WTC11 (cell line): ENCODE measurements at regions not wholly inside any gene's neighbourhood (a gene's known extent, or its start where the extent isn't known, plus 50 kb on each side); places are given as distances from the start of the nearest gene placed in this dataset.

Experiments
- ATF3 ChIP-seq: sonication (generic); formaldehyde crosslinking; conservative IDR thresholded peaks from 2 replicates; pipeline ENCODE4 v1.8.1; 2022; ENCODE audit warnings: mild to moderate bottlenecking, missing genetic modification reagents
- SP1 ChIP-seq: sonication (generic); formaldehyde crosslinking; conservative IDR thresholded peaks from 2 replicates; pipeline ENCODE4 v1.8.1; 2022; ENCODE audit warnings: missing genetic modification reagents

GRCh38 chr3:43213631-43214030 is 72.7 kb upstream of the SNRK start:
- no peak for TF ChIP-seq ATF3
- TF ChIP-seq SP1 = no peak
